Fibroblast of lung (primary cell): ENCODE measurements at regions not wholly inside any gene's neighbourhood (a gene's known extent, or its start where the extent isn't known, plus 50 kb on each side); places are given as distances from the start of the nearest gene placed in this dataset.

Experiments
- EZH2 ChIP-seq: IDR thresholded peaks from 2 replicates; pipeline ENCODE4 v1.5.1; 2012; ENCODE audit warnings: low read length, control low read depth, mild to moderate bottlenecking; ENCODE audit errors: missing control alignments
- TF ChIP-seq, protein P1 (sequence below), 2 donors: IDR thresholded peaks in 1 of 2; conservative IDR thresholded peaks in 1 of 2; 1 replicate in 1 of 2; 2 replicates in 1 of 2; pipeline ENCODE4 v1.5.1; 2011 to 2012; ENCODE audit warnings: low read length in 2 of 2, control low read depth in 1 of 2, inconsistent platforms in 1 of 2, low read depth in 1 of 2, mild to moderate bottlenecking in 1 of 2

DNA sequence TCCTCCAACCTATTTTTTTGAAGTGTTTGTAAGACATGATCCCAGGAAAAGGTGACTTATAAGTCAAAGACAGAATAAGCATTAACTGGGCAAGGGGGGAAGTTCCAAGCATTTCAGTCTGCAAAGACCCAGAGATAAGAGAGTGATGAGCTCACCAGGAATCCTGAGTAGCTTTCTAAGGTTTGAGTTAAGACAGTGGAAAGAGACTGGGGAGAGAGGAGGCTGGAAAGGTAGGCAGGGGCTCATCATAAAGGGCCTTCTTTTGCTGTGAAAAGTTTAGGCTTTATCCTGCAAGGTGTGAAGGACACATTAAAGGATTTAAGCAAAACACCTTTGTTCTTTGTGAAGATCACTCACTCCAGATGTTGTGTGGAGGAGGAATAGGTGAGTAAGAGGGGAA, 438.8 kb downstream of the CHL1 start:
- TF ChIP-seq, protein P1, sequence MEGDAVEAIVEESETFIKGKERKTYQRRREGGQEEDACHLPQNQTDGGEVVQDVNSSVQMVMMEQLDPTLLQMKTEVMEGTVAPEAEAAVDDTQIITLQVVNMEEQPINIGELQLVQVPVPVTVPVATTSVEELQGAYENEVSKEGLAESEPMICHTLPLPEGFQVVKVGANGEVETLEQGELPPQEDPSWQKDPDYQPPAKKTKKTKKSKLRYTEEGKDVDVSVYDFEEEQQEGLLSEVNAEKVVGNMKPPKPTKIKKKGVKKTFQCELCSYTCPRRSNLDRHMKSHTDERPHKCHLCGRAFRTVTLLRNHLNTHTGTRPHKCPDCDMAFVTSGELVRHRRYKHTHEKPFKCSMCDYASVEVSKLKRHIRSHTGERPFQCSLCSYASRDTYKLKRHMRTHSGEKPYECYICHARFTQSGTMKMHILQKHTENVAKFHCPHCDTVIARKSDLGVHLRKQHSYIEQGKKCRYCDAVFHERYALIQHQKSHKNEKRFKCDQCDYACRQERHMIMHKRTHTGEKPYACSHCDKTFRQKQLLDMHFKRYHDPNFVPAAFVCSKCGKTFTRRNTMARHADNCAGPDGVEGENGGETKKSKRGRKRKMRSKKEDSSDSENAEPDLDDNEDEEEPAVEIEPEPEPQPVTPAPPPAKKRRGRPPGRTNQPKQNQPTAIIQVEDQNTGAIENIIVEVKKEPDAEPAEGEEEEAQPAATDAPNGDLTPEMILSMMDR (conservative IDR thresholded peaks at IDR 0.05 in 1 of 2, IDR thresholded peaks at IDR 0.05 in 1 of 2; ENCODE audit: low read depth in 1 of 2, low read length in 2 of 2) = no peak
- TF ChIP-seq EZH2 = no peak
